Astrocyte (in vitro differentiated cells and primary cell): ENCODE measurements at regions not wholly inside any gene's neighbourhood (a gene's known extent, or its start where the extent isn't known, plus 50 kb on each side); places are given as distances from the start of the nearest gene placed in this dataset.

Experiments
- EZH2 ChIP-seq: IDR thresholded peaks from 2 replicates; pipeline ENCODE4 v1.6.1; 2012; ENCODE audit warnings: mild to moderate bottlenecking, low read length, inconsistent platforms; ENCODE audit not compliant: insufficient read depth
- TF ChIP-seq, protein P1 (sequence below): IDR thresholded peaks from 2 replicates; pipeline ENCODE4 v1.5.1; 2011; ENCODE audit warnings: low read depth, mild to moderate bottlenecking, inconsistent platforms, low read length, moderate library complexity; ENCODE audit not compliant: insufficient read depth

DNA sequence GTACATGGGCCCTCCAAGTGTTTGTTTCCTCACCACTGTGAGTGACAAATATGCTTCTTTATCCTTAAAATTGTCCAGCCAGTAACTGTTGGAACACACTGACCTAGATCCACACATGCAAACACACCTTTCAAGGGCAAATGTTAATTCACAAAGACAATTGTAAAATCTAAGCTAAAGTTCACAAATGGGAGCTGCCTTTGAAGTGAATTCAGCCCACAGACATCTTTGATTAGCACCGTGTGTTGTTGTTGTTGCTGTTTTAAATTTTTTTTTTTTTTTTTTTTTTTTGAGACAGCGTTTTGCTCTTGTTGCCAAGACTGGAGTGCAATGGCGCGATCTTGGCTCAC, 52.3 kb upstream of the SLC16A1 start:
- TF ChIP-seq, protein P1, sequence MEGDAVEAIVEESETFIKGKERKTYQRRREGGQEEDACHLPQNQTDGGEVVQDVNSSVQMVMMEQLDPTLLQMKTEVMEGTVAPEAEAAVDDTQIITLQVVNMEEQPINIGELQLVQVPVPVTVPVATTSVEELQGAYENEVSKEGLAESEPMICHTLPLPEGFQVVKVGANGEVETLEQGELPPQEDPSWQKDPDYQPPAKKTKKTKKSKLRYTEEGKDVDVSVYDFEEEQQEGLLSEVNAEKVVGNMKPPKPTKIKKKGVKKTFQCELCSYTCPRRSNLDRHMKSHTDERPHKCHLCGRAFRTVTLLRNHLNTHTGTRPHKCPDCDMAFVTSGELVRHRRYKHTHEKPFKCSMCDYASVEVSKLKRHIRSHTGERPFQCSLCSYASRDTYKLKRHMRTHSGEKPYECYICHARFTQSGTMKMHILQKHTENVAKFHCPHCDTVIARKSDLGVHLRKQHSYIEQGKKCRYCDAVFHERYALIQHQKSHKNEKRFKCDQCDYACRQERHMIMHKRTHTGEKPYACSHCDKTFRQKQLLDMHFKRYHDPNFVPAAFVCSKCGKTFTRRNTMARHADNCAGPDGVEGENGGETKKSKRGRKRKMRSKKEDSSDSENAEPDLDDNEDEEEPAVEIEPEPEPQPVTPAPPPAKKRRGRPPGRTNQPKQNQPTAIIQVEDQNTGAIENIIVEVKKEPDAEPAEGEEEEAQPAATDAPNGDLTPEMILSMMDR, result no peak
- TF ChIP-seq EZH2, result no peak
